GM23338 (cell line): ENCODE measurements at regions not wholly inside any gene's neighbourhood (a gene's known extent, or its start where the extent isn't known, plus 50 kb on each side); places are given as distances from the start of the nearest gene placed in this dataset.

ENCODE experiments used
- ATAC-seq: fragments of 200-7000 bp; cut with Tn5 transposase; 3 replicates; pipeline ENCODE4 v1.9.1; 2020
- DNase-seq: peaks from one replicate; pipeline ENCODE4 v3.0.0-alpha.2; 2015; ENCODE audit warnings: low spot score
- H2AFZ ChIP-seq: fragments of 200-600 bp; sonication (generic); 2 replicates; pipeline ENCODE4 v1.8.0; 2016; ENCODE audit warnings: antibody characterized with exemption, mild to moderate bottlenecking, moderate library complexity
- H3F3A ChIP-seq: fragments of 200-600 bp; sonication (generic); replicated peaks from 2 replicates; pipeline ENCODE4 v1.8.0; 2017; ENCODE audit warnings: antibody characterized with exemption, mixed run types, low read depth
- H3K27ac ChIP-seq: fragments of 200-600 bp; sonication (generic); 2 replicates; pipeline ENCODE4 v1.6.1; 2016; ENCODE audit warnings: low read depth
- H3K27me3 ChIP-seq: fragments of 200-600 bp; sonication (generic); 2 replicates; pipeline ENCODE4 v1.8.0; 2016; ENCODE audit warnings: mild to moderate bottlenecking, mixed run types, moderate library complexity; ENCODE audit not compliant: insufficient read depth
- H3K36me3 ChIP-seq: fragments of 200-600 bp; sonication (generic); 2 replicates; pipeline ENCODE4 v1.8.0; 2016; ENCODE audit warnings: mild to moderate bottlenecking; ENCODE audit not compliant: insufficient read depth
- H3K4me1 ChIP-seq: fragments of 200-600 bp; sonication (generic); 2 replicates; pipeline ENCODE4 v1.8.0; 2016; ENCODE audit warnings: mild to moderate bottlenecking, moderate library complexity; ENCODE audit not compliant: insufficient read depth
- H3K4me2 ChIP-seq: fragments of 200-600 bp; sonication (generic); 2 replicates; pipeline ENCODE4 v1.7.1; 2017; ENCODE audit warnings: mixed run types
- H3K4me3 ChIP-seq: fragments of 200-600 bp; sonication (generic); 2 replicates; pipeline ENCODE4 v1.6.1; 2016; ENCODE audit warnings: mixed run types
- H3K79me2 ChIP-seq: fragments of 200-600 bp; sonication (generic); replicated peaks from 2 replicates; pipeline ENCODE4 v1.8.0; 2017; ENCODE audit warnings: mild to moderate bottlenecking; ENCODE audit not compliant: insufficient read depth
- H3K9me2 ChIP-seq: fragments of 200-600 bp; sonication (generic); 2 replicates; pipeline ENCODE4 v1.8.0; 2017; ENCODE audit not compliant: insufficient read depth
- H4K20me1 ChIP-seq: fragments of 200-600 bp; sonication (generic); replicated peaks from 2 replicates; pipeline ENCODE4 v1.8.0; 2017; ENCODE audit warnings: mild to moderate bottlenecking; ENCODE audit not compliant: insufficient read depth
- H3K27ac Mint-ChIP-seq: 2 replicates; pipeline ENCODE4 v1.8.0; 2020; ENCODE audit warnings: inconsistent platforms, mild to moderate bottlenecking, moderate library complexity, mixed read lengths
- H3K27me3 Mint-ChIP-seq: 3 replicates; pipeline ENCODE4 v1.8.0; 2022; ENCODE audit warnings: low read depth, mild to moderate bottlenecking, moderate library complexity, mixed read lengths, inconsistent platforms; ENCODE audit not compliant: insufficient read depth, poor library complexity
- H3K36me3 Mint-ChIP-seq: 3 replicates; pipeline ENCODE4 v1.8.0; 2021; ENCODE audit warnings: low read depth, mild to moderate bottlenecking, inconsistent platforms, moderate library complexity, mixed read lengths
- H3K4me1 Mint-ChIP-seq: 3 replicates; pipeline ENCODE4 v1.8.0; 2020; ENCODE audit warnings: mild to moderate bottlenecking, inconsistent platforms, mixed read lengths
- H3K4me3 Mint-ChIP-seq: 3 replicates; pipeline ENCODE4 v1.8.0; 2021; ENCODE audit warnings: moderate library complexity, mild to moderate bottlenecking, inconsistent platforms, mixed read lengths
- H3K9me3 Mint-ChIP-seq: 3 replicates; pipeline ENCODE4 v1.8.0; 2020; ENCODE audit warnings: moderate library complexity, mild to moderate bottlenecking, inconsistent platforms, mixed read lengths
- CREB1 ChIP-seq: fragments of 250-450 bp; sonication (Bioruptor Pico); IDR thresholded peaks from 2 replicates; pipeline ENCODE4 v1.5.0; 2020; ENCODE audit warnings: low read depth, mild to moderate bottlenecking, moderate library complexity
- ETS1 ChIP-seq: IDR thresholded peaks from 2 replicates; pipeline ENCODE4 v1.6.1; 2016; ENCODE audit warnings: antibody characterized with exemption
- EZH2 ChIP-seq: fragments of 200-600 bp; sonication (generic); IDR thresholded peaks from one replicate; pipeline ENCODE4 v1.8.0; 2017; ENCODE audit warnings: antibody characterized with exemption, mild to moderate bottlenecking, low read depth; ENCODE audit not compliant: unreplicated experiment
- EZH2phosphoT487 ChIP-seq: fragments of 200-600 bp; sonication (generic); IDR thresholded peaks from one replicate; pipeline ENCODE4 v1.8.1; 2018; ENCODE audit warnings: antibody characterized with exemption; ENCODE audit not compliant: unreplicated experiment
- JUNB ChIP-seq: IDR thresholded peaks from one replicate; pipeline ENCODE4 v1.6.1; 2016; ENCODE audit warnings: antibody characterized with exemption; ENCODE audit not compliant: unreplicated experiment
- NANOG ChIP-seq: IDR thresholded peaks from 2 replicates; pipeline ENCODE4 v1.6.1; 2016; ENCODE audit warnings: antibody characterized with exemption, borderline replicate concordance
- POLR2AphosphoS5 ChIP-seq: IDR thresholded peaks from 2 replicates; pipeline ENCODE4 v1.6.1; 2016; ENCODE audit warnings: antibody characterized with exemption, low read depth
- REST ChIP-seq: IDR thresholded peaks from one replicate; pipeline ENCODE4 v1.6.1; 2018; ENCODE audit warnings: antibody characterized with exemption; ENCODE audit not compliant: unreplicated experiment
- STAT1 ChIP-seq: IDR thresholded peaks from one replicate; pipeline ENCODE4 v1.6.1; 2016; ENCODE audit warnings: antibody characterized with exemption; ENCODE audit not compliant: unreplicated experiment
- ZNF114 ChIP-seq: fragments of 250-450 bp; sonication (Bioruptor Pico); IDR thresholded peaks from 2 replicates; pipeline ENCODE4 v1.5.0; 2020; ENCODE audit warnings: mild to moderate bottlenecking, moderate library complexity
- ZNF331 ChIP-seq: fragments of 250-450 bp; sonication (Bioruptor Pico); IDR thresholded peaks from 2 replicates; pipeline ENCODE4 v1.5.0; 2020; ENCODE audit warnings: low read depth, mild to moderate bottlenecking, moderate library complexity
- ZNF462 ChIP-seq: fragments of 250-450 bp; sonication (Bioruptor Pico); IDR thresholded peaks from 2 replicates; pipeline ENCODE4 v1.5.0; 2020; ENCODE audit warnings: mild to moderate bottlenecking, moderate library complexity
- TF ChIP-seq, protein P1 (sequence below), 2 experiments: fragments of 200-600 bp in 1 of 2; sonication (generic) in 1 of 2; conservative IDR thresholded peaks; 2 replicates each; pipeline versions ENCODE4 v1.5.1 to v1.6.1; 2016 to 2017; ENCODE audit warnings: antibody characterized with exemption in 2 of 2, low read depth in 2 of 2, mild to moderate bottlenecking in 2 of 2, moderate library complexity in 1 of 2

DNA sequence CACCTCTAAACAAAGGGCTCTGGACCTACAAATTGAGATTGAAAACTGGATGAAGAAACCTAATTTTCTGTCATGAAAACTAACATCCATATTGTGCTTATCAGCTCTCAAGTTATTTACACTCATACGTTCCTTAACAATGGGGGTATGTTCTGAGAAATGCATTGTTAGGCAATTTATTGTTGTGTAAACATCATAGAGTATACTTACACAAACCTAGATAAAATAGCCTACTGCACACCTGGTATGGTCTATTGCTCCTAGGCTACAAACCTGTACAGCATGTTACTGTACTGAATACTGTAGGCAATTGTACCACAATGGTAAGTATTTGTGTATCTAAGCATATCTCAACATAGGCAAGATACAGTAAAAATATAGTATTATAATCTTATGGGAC, 191.4 kb downstream of the TM2D1 start (continued):
- no peak for TF ChIP-seq ZNF462 (CRISPR knock-in tag)

DNA sequence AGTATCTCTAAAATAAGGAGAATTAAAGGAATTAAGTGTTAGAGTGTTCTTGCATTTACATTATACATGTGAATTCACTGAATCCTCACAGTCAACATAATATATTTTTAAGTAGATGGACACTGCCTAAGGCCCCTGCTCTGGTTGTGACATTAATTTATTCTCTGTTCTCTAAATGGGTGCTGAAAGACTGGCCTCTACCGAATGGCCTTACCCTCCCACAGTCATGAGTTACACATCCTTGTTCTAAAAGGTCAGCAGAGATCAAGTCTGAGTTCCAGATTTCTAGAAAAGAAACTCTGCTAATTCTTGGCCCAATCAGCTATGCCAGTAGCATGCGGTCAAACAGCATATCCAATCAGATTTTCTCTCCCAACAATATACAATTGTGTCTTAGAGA, 193.2 kb downstream of the TM2D1 start:
- no peak for ATAC-seq
- no peak overlapping the region for H3K27ac Mint-ChIP-seq
- H3K36me3 Mint-ChIP-seq = no peaks in the 10 kb centered on the region
- peaks cover 2% of the 10 kb centered on the region; the same call in 1 of the 3 replicates for H3K4me1 Mint-ChIP-seq
- H3K9me3 Mint-ChIP-seq = no peaks in the 10 kb centered on the region
- H3K4me3 Mint-ChIP-seq = no peak overlapping the region
- Histone ChIP-seq H4K20me1 (no peaks in the 10 kb centered on the region), H3K4me2 (no peak overlapping the region), H3K27ac (no peak overlapping the region), H3K9me2 (no peaks in the 10 kb centered on the region), H3K27me3 (no peaks in the 10 kb centered on the region), H3K4me3 (no peak overlapping the region), H3K79me2 (no peaks in the 10 kb centered on the region), H2AFZ (no peak overlapping the region), H3F3A (no peaks in the 10 kb centered on the region), H3K36me3 (no peaks in the 10 kb centered on the region), H3K4me1 (peaks cover 5% of the 10 kb centered on the region)
- peaks cover 2% of the 10 kb centered on the region for H3K27me3 Mint-ChIP-seq
- DNase-seq = no peak
- no peak for TF ChIP-seq EZH2phosphoT487
- TF ChIP-seq, protein P1, sequence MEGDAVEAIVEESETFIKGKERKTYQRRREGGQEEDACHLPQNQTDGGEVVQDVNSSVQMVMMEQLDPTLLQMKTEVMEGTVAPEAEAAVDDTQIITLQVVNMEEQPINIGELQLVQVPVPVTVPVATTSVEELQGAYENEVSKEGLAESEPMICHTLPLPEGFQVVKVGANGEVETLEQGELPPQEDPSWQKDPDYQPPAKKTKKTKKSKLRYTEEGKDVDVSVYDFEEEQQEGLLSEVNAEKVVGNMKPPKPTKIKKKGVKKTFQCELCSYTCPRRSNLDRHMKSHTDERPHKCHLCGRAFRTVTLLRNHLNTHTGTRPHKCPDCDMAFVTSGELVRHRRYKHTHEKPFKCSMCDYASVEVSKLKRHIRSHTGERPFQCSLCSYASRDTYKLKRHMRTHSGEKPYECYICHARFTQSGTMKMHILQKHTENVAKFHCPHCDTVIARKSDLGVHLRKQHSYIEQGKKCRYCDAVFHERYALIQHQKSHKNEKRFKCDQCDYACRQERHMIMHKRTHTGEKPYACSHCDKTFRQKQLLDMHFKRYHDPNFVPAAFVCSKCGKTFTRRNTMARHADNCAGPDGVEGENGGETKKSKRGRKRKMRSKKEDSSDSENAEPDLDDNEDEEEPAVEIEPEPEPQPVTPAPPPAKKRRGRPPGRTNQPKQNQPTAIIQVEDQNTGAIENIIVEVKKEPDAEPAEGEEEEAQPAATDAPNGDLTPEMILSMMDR (conservative IDR thresholded peaks at IDR 0.05; ENCODE audit: low read depth in 2 of 2) = no peak
- no peak for TF ChIP-seq ZNF114 (CRISPR knock-in tag)
- no peak for TF ChIP-seq ZNF331
- TF ChIP-seq POLR2AphosphoS5 = no peak
- TF ChIP-seq EZH2 = no peak
- TF ChIP-seq REST = no peak
- no peak for TF ChIP-seq CREB1 (CRISPR knock-in tag)
- TF ChIP-seq STAT1 = no peak
- TF ChIP-seq ETS1 = no peak
- TF ChIP-seq NANOG = no peak
- TF ChIP-seq JUNB = no peak
